GM12874 (cell line): ENCODE measurements at regions not wholly inside any gene's neighbourhood (a gene's known extent, or its start where the extent isn't known, plus 50 kb on each side); places are given as distances from the start of the nearest gene placed in this dataset.

Source experiments
- CTCF ChIP-seq: IDR thresholded peaks from 2 replicates; pipeline ENCODE4 v1.5.1; 2011; ENCODE audit warnings: low read depth, mild to moderate bottlenecking, control low read depth, low read length, moderate library complexity; ENCODE audit not compliant: insufficient read depth

GRCh38 chr21:23534850-23535249 lies 2072.4 kb downstream of the MRPL39 start:
- TF ChIP-seq CTCF, result no peak

- no peak for TF ChIP-seq CTCF
Observed at GRCh38 chr21:23531444-23531843, 2075.8 kb downstream of the MRPL39 start.

GRCh38 chr21:23524685-23525084 lies 2082.6 kb downstream of the MRPL39 start:
- TF ChIP-seq CTCF, result no peak

GRCh38 chr21:23522751-23523150 lies 2084.5 kb downstream of the MRPL39 start:
- no peak for TF ChIP-seq CTCF

GRCh38 chr21:23507501-23507900 lies 2099.8 kb downstream of the MRPL39 start:
- no peak for TF ChIP-seq CTCF

GRCh38 chr21:23496729-23497128 lies 2110.6 kb downstream of the MRPL39 start:
- no peak for TF ChIP-seq CTCF

- TF ChIP-seq CTCF, result no peak
Observed at GRCh38 chr21:23488245-23488644, 2119.0 kb downstream of the MRPL39 start.

GRCh38 chr21:23480591-23481270 lies 2126.6 kb downstream of the MRPL39 start:
- TF ChIP-seq CTCF, result no peak
